Chondrocyte (in vitro differentiated cells): ENCODE measurements at regions not wholly inside any gene's neighbourhood (a gene's known extent, or its start where the extent isn't known, plus 50 kb on each side); places are given as distances from the start of the nearest gene placed in this dataset.

Source experiments
- DNase-seq: peaks from one replicate; pipeline ENCODE4 v3.0.0; 2021; ENCODE audit warnings: mixed read lengths, low spot score
- H3K27ac Mint-ChIP-seq: one replicate; pipeline ENCODE4 v1.8.0; 2021; ENCODE audit warnings: mild to moderate bottlenecking, moderate library complexity, mixed read lengths; ENCODE audit not compliant: unreplicated experiment
- H3K27me3 Mint-ChIP-seq: 2 replicates; pipeline ENCODE4 v1.8.0; 2021; ENCODE audit warnings: low read depth, mixed read lengths
- H3K36me3 Mint-ChIP-seq: 2 replicates; pipeline ENCODE4 v1.8.0; 2021; ENCODE audit warnings: low read depth, mixed read lengths
- H3K4me1 Mint-ChIP-seq: 2 replicates; pipeline ENCODE4 v1.8.0; 2021; ENCODE audit warnings: low read depth, mild to moderate bottlenecking, mixed read lengths
- H3K4me3 Mint-ChIP-seq: one replicate; pipeline ENCODE4 v1.8.0; 2021; ENCODE audit warnings: mild to moderate bottlenecking, moderate library complexity, mixed read lengths; ENCODE audit not compliant: unreplicated experiment
- H3K9me3 Mint-ChIP-seq: 2 replicates; pipeline ENCODE4 v1.8.0; 2021; ENCODE audit warnings: low read depth, mixed read lengths
- TF ChIP-seq, protein P1 (sequence below): fragments of 200-600 bp; sonication (generic); IDR thresholded peaks from 2 replicates; pipeline ENCODE4 v1.5.0; 2021; ENCODE audit warnings: antibody characterized with exemption, mild to moderate bottlenecking, moderate library complexity

DNA sequence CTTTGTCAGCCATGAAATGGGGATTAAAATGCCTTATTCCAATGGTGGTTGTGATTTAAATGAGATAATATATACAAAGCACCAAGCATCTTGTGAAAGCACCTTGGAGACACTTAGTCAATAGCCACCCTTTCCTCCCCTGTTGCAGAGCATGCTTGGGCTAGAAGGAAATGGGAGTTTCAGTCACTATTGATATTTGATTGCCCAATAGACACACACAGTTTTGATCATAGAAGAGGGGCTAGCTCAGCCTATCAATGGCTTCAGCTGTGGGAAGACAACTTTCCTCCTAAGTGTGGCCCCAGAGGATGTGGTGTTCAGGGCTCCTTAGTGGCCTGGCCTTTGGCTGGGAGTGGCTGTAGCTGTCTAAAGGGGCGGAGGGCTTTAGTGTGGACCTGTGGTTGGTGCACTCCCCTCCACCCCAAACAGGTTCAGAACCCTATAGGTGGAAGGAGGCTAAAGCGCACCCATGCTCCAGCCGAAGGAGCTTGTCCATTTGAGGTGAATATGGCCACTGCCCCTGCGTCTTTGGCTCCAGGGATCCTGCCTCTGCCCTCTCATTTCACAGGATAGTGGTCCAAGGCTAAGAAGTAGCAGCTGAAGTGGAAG is 132.3 kb downstream of the TMEM30B start:
- TF ChIP-seq, protein P1, sequence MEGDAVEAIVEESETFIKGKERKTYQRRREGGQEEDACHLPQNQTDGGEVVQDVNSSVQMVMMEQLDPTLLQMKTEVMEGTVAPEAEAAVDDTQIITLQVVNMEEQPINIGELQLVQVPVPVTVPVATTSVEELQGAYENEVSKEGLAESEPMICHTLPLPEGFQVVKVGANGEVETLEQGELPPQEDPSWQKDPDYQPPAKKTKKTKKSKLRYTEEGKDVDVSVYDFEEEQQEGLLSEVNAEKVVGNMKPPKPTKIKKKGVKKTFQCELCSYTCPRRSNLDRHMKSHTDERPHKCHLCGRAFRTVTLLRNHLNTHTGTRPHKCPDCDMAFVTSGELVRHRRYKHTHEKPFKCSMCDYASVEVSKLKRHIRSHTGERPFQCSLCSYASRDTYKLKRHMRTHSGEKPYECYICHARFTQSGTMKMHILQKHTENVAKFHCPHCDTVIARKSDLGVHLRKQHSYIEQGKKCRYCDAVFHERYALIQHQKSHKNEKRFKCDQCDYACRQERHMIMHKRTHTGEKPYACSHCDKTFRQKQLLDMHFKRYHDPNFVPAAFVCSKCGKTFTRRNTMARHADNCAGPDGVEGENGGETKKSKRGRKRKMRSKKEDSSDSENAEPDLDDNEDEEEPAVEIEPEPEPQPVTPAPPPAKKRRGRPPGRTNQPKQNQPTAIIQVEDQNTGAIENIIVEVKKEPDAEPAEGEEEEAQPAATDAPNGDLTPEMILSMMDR, result no peak
- Mint-ChIP-seq H3K4me3 (no peak overlapping the region), H3K27ac (peak overlapping the region; percentile 98), H3K9me3 (peaks cover 9% of the 10 kb centered on the region), H3K4me1 (peaks cover 99% of the 10 kb centered on the region), H3K27me3 (no peaks in the 10 kb centered on the region), H3K36me3 (peaks cover 6% of the 10 kb centered on the region)
- no peak for DNase-seq

DNA sequence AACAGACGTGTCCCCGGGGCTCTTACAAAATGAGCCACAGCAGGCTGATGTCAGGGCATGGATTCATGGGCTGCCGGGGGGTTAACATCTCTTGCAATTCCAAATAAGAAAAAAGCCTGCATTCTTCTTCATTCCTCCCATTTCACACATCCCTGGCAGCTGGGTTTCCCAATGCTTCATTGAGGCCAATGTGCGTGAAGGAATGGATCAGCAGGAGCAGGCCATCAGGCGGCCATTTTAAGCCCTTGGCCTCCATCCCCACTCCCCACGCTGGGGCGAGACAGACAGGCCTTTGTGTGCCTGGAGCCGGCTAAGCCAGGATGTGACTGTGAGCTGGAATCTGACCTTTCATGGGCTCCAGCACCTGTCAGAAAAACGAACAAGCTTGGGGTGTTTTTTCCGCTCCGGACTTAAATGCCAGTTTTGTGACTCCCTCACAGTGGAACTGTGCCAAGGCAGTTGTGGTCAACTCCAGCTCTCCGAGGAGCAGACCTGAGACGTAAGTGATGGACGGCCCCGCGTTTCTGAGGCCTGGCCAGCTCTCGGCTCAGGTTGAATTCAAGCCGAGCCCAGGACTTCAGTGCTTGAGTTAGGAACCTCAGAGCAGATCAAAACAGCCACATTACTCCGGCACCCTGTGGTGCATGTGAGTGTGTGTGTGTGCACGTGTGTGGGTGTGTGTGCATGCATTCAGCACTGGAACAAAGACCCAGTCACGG is 133.1 kb downstream of the TMEM30B start:
- H3K27ac Mint-ChIP-seq, result peak overlapping the region; percentile 98
- TF ChIP-seq, protein P1, result no peak
- H3K4me1 Mint-ChIP-seq, result peaks cover 97% of the 10 kb centered on the region
- H3K36me3 Mint-ChIP-seq, result peaks cover 6% of the 10 kb centered on the region
- no peak for DNase-seq
- H3K9me3 Mint-ChIP-seq, result peaks cover 9% of the 10 kb centered on the region
- no peaks in the 10 kb centered on the region for H3K27me3 Mint-ChIP-seq
- H3K4me3 Mint-ChIP-seq, result peak overlapping the region; percentile 39

DNA sequence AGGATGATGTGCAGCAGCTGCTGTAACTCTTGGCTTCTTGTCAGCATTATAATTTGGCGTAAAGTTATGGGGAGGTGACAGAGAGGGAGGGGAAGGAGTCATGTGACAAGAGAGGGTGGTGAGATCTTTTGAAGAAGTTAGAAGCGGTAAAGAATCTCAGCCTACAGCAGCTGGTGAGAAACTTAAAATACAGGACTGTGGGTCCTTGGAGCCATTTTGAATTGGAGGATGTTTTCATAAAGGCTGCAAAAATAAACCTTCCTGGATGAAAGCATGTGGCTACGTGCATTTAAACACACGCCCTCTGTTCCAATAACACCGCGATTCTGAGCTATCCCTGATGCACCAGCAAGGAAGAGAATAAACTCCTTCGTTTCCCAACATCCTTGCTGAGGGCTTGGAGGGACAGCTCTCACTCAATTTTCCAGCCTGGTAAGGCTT is 133.7 kb downstream of the TMEM30B start:
- H3K4me1 Mint-ChIP-seq, result peaks cover 92% of the 10 kb centered on the region
- peak overlapping the region; percentile 39 for H3K4me3 Mint-ChIP-seq
- H3K27me3 Mint-ChIP-seq, result no peaks in the 10 kb centered on the region
- H3K9me3 Mint-ChIP-seq, result peaks cover 9% of the 10 kb centered on the region
- DNase-seq, result no peak
- peak overlapping the region; percentile 98 for H3K27ac Mint-ChIP-seq
- peaks cover 6% of the 10 kb centered on the region for H3K36me3 Mint-ChIP-seq
- TF ChIP-seq, protein P1, result no peak

DNA sequence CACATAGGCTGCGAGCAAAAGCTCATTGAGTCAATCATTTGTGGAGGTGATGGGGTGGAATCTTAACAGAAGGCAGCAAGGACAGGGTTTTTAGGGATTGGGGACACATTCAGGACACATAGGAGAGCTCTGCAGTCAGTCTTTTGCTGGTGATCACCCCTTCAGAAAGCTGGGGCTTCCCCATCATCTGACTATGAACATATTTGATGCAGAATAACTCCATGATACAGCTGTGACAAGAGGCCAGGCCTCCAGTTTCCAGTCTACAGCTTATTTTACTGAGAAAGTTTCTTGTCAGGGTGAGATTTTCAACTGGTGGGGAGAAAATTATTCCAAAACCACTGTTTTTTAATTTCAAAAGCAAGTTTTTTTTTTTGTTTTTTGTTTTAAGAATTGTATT is 134.2 kb downstream of the TMEM30B start:
- Mint-ChIP-seq H3K27ac (peak overlapping the region; percentile 98), H3K4me1 (peaks cover 87% of the 10 kb centered on the region), H3K27me3 (no peaks in the 10 kb centered on the region), H3K4me3 (no peak overlapping the region), H3K36me3 (peaks cover 6% of the 10 kb centered on the region), H3K9me3 (peaks cover 9% of the 10 kb centered on the region)
- TF ChIP-seq, protein P1, result no peak
- no peak for DNase-seq

DNA sequence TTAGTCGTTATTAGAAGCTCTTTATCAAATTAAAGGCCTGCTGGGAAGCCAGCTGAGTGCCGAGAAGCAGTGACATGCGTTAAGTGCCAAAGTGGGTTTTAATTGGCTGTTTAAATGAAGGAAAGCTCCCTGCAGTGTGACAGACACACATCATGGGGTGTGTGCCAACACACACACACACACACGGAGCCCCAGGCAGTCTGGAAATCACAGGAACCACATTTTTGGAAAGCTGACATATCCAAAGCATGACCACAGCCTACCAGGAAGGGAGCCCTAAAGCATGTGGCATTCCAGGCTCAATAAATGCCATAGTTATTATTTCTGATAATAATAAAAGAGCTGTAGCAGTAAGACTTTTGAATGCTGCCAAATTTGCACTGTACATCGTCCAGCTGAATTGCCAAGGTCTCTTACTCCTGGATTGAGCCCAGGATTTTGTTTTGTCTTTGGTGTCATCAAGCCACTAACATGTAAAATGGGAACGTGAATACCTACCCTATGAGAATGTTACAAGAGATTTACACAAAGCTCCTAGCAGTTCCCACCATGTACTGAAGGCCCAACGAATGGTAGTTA is 135.1 kb downstream of the TMEM30B start:
- peaks cover 4% of the 10 kb centered on the region for H3K36me3 Mint-ChIP-seq
- H3K4me1 Mint-ChIP-seq, result peaks cover 80% of the 10 kb centered on the region
- TF ChIP-seq, protein P1, result no peak
- no peaks in the 10 kb centered on the region for H3K27me3 Mint-ChIP-seq
- no peak overlapping the region for H3K4me3 Mint-ChIP-seq
- H3K27ac Mint-ChIP-seq, result peak overlapping the region; percentile 98
- H3K9me3 Mint-ChIP-seq, result peaks cover 5% of the 10 kb centered on the region
- DNase-seq, result no peak
